NCI-H69 (cell line): ENCODE measurements at regions not wholly inside any gene's neighbourhood (a gene's known extent, or its start where the extent isn't known, plus 50 kb on each side); places are given as distances from the start of the nearest gene placed in this dataset.
"Not testable (repeated sequence)": the region's sequence is repeated elsewhere in the genome, so short reads cannot be mapped to it uniquely, and the experiment has no call there.

Source experiments
- DNase-seq: peaks from one replicate; lab custom pipeline; 2025; lab: John Stamatoyannopoulos, UW

DNA sequence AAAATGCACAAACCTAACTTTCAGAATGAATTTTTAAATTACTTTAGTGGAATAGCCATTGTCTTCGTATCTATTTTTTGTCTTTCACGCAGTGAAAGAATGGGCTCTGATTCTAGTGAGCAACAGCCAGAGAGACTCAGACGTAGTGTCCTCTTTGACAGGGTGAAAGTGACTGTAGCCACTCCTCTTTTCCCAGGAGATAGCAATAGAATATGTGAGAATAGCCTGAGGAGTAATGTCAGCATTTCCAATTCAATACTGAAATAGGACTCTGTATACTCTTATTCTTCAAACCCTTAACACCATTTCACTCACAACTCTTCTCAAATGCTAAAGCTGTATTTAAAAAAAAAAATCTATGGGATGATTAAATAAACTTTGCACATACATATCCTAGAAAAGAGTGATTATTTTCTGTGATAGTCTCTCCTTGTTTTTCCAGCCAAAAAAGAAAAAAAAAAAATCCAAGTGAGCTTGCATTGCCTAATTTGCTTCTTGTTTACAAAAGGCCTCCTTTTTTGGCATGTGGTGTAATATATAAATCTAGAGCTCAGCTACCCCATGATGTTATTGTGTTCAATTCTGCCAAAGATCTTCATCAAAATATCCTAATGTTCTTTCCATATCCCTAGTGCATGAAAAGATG is 626.1 kb upstream of the SLITRK6 start:
- peak; percentile 60 for DNase-seq

DNA sequence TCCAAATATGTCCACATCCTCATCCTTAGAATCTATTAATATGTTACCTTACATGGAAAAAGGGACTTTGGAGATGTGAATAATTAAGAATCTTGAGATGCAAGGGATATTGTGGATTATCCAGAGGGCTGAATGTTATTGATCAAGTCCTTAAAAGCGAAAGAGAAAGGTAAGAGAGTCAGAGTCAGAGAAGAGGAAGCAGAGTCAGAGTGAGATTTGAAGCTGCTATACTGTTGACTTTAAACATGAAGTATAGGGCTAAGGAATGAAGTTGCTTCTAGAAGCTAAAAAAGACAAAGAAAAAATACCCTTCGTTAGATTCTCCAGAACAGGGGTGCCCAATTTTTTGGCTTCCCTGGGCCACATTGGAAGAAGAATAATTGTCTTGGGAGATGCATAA is 627.2 kb upstream of the SLITRK6 start:
- DNase-seq = no peak

DNA sequence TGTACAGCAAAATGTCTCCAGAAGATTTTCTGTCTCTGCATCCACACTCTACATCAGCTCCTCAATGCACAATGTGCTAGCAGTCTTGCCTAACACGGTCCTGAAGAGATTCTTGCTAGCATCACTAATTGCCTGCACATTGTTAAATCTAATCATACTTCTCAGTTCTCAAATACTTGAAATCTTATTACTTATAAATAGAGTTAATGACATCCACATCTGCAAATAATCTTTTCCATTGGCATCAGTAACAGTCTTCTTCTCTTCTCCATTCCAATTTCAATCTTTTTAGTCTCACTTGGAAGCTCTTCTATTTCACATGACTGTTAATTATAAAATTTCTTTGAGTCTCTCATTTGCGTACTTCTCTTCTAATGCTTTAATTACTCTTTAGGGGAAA is 630.5 kb upstream of the SLITRK6 start:
- DNase-seq = no peak

DNA sequence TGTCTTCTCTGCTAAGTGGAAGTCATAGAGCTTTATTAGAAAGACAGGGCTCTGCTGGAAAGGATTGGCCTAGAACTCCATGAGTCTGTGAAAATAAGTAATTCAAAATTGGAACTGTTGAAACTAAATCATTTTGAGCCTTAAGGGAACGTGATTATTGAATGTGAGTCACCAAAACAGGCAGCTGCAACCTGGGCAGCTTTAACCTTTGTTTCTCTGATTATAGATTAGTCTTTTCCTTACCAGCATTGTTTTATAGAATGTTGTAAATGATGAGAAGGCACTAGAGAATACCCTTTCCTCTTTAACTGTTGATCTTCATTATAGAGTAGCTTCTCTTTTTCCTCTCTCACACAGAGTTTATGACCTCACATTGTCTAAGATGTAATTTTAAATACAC is 638.8 kb upstream of the SLITRK6 start:
- peak; percentile 66 for DNase-seq

DNA sequence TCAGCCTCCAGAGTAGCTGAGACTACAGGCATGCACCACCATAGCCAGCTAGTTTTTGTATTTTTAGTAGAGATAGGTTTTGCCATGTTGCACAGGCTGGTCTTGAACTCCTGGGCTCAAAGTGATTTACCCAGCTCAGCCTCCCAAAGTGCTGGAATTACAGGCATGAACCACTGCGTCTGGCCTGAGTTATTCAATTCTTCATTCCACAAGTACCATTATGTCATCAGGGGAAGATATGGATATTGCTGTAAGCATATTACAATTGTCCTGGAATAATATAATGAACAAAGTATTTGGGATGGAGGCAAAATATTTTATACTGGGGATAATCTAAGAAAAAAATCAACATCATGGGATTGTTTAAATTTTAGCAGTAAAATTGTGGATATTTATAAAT is 646.0 kb upstream of the SLITRK6 start:
- no peak for DNase-seq

DNA sequence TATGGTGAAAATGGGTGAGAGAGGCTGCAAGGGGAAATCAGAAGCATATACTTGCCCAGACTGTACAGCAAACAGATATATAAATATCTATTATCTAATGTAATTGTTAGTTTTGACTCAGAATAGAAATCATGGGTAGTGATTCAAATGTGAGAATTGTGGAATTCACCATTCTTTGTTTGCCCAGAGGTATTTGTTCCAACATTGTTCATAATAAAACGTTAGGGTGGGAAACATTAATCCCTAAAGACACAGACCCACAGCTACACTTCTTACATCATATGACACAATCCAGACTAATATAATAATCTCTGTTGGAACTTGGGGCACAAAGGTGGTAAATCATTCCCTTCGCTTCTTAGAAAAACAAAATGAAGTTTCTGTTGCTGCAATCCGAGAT is 646.5 kb upstream of the SLITRK6 start:
- DNase-seq = no peak

DNA sequence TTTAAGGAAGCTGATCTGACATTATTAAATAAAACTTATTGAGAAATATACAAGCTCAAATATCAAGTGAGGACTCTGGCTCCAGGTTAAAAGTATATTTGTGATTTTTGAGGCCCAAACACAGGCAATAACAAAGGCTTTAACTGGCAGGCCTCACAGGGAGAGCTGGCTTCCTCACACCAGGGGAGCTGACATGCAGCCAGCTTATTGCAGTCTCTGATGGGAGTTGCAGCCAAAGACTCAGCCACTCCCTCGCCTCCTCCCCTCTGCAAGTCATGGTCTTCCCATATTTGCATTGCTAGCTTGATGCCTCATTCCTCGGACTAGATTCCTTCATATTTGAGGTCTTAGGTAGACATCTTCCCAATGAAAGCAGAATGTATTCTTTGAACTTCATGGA is 647.1 kb upstream of the SLITRK6 start:
- DNase-seq = peak; percentile 84

DNA sequence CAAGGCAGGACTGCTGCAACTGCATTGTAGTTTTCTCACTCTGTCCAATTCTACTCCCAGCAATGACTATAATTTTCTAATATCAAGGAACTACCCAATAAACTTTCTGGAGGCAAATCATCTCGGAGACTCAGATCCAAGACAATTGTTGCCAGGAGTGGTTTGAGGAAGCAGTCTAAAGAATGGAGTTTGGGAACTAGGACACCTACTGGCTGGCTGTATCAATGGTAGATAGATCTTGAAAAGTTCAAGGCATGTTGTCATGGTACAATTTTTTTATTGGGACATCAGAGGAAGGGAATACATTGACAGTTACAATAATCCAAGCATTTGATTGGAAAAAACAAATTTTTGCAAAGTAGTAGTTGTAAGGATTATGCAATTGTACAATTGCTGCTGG is 648.3 kb upstream of the SLITRK6 start:
- no peak for DNase-seq

DNA sequence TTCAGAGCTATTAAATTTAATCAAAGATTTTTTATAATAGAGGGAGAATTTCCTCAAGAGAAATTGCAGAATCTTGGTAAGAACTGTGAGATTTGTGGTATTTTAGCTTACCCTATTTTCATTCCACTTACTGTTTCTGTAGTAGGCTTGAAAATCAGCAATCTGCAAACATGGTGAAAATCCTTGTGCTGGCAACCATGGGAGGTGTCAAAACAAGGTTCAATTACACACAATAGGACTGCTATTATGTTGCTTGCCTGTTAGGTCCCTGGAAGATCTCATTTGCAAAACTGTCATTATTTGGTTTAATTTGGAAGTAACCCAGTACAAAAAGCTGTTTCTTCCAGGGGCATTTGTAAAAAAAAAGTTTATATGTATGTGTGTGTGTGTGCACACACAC is 662.8 kb upstream of the SLITRK6 start:
- peak; percentile 24 for DNase-seq

DNA sequence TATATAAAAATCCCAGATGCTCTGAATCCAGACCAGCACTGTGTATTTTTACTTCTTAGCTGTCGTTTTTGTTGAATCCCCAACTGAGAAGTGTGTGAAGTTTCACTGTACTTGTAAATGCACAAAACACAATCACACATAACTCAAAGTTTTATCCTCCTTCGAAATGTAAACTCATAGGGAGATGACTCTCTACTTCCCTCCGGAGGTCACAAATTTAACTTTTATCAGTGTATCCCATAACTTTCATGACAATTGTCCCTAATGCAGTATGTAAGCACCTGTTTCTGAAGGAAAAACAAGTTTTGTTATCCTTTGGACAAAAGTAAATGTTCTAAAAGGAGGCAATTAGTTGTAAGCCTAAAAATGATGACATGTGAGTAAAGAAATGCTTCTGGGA is 665.0 kb upstream of the SLITRK6 start:
- peak; percentile 29 for DNase-seq

DNA sequence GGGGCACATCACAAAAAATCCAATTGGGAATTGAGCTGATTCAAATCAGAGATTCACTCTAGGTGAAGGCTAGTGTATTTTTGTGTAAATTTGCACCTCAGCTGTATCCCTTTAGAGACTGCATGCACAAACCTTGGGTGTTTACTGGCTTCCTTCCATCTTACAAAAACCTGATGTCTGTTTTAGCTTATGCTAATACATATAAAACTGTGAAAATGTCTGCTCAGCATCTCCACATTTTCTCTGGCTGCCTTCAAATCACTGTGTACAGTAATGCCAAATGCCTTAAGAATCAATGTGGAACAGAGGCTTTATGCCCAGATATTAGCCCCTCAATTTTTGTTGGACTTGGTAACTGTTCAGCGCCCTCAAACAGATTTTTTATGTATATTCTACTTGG is 675.8 kb upstream of the SLITRK6 start:
- DNase-seq = no peak

DNA sequence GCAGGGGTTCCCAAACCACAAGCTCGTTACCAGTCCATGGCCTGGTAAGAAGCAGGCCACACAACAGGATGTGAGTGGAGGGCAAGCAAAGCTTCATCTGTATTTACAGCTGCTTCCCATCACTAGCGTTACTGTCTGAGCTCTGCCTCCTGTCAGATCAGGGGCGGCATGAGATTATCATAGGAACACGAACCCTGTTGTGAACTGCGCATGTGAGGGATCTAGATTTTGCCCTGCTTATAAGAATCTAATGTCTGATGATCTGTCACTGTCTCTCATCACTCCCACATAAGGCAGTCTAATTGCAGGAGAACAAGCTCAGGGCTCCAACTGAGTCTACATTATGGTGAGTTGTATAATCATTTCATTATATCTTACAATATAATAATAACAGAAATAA is 677.4 kb upstream of the SLITRK6 start:
- no peak for DNase-seq

DNA sequence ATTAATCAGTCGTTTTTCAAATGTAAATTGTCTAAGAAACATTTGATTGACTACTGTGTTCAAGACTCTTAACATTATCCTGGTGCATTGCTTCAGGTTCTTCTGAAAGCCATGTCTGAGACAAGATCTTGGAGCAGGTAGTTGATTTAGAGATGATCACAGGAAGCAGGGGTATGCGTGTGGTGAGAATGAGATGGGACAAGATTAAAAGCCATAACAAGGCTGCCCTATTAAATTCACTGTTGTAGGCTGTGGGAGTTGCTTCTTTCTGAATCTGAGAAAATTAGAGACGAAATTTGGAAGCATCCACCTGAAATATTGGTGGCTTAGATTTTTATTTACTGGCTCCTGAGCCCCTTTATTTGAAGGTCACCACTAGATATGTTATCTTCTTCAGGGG is 687.4 kb upstream of the SLITRK6 start:
- DNase-seq = no peak

DNA sequence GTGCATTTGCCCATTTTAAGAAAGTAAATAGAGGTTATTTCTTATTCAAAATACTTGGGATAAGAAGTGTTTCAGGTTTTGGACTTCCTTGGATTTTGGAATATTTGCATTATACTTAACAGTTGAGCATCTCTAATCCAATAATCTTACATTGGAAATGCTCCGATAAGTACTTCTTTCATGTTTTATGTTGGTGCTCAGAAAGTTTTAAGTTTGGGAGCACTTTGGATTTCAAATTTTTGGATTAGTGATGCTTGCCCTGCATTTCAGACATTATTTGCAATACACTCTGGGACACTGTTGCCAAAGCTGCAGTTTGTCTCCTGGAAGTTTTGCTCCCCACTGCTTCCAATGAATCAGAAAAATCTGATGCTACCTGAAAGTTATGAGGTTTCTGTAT is 691.9 kb upstream of the SLITRK6 start:
- DNase-seq = no peak

DNA sequence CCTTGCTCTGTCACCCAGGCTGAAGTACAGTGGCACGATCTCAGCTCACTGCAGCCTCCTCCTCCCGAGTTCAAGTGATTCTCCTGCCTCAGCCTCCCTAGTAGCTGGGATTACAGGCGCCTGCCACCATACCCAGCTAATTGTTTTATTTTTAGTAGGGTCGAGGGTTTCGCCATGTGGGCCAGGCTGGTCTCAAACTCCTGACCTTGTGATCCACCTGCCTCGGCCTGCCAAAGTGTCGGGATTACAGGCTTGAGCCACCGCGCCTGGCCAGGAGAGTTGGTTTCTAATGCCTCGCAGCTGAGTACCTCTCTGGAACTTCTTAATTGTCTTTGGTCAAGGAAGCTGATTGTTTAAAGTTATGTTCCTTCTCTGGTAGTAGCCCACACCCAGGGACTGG is 702.7 kb upstream of the SLITRK6 start:
- not testable (repeated sequence) for DNase-seq

DNA sequence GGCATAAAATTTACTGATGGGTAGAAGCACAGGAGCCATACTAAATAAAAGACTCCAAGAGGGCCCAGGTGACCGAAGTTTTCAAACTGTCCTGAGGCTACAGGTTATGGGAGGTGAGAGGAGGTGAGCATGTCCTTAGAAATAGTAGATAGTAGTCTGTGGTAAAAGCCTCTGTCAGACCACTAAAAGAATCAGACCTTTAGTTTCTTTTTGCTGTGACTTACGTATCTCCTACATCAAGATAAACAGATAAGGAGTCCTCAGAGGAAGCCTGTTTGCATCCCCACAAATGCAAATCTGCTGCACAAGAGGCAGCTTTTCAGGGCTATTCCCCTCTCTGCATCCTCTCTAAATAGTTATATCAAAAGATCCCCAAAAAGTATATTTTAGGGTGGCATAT is 711.6 kb upstream of the SLITRK6 start:
- no peak for DNase-seq

DNA sequence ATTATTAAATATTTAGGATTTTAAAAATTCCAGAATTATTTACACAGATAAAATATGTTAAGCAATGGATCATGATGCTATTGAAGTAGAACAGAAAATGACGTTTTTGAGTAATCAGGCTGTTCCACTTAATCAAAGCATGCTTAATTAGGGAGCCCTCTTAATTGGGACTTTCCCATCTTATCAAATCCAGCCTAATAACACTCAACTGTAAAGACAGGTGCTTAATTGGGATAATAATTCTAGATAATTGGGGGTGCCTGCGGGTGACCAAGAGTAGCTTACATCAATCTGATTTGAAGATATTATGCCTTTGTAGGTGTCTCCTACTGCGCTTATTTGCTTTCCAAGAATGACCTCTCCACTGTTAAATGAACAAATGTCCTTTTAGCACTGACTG is 742.2 kb upstream of the SLITRK6 start:
- DNase-seq = peak; percentile 82

DNA sequence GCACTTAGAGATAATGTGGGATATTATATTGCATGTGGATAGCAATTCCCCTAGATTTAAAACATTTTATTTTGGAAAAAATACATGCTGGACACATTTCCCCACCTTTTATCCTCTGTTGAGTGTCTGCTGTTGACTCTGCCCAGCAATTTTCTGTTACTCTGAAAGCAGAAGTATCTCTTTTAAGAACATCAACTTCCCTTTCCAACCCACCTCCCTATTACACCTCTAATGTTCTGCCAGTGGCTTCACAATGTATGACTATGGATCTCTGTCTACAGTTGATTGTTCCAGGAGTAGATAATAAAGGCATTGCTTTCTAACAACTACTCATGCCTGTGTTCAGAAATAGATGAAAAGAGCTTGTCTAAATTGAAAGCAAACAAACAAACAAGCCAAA is 754.8 kb upstream of the SLITRK6 start:
- no peak for DNase-seq

DNA sequence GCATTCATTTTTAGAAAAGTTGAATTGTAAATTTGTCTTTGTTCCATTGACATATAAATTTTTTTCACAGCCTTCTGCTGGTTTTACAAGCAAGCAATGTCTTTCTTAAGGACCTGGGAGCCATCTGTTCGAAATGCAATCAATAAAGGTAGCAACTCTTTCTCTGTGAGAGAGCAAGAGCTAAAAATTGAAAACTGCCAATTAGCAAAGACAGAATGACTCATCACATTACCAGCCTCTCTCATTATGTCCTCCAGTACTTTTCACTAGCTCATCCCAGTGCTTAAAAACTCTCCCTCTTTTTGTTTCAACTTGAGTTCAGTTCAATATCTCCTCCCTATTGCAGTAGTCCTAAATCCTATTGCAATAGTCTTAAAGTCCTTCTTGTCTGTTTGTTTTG is 760.7 kb upstream of the SLITRK6 start:
- DNase-seq = peak; percentile 88

DNA sequence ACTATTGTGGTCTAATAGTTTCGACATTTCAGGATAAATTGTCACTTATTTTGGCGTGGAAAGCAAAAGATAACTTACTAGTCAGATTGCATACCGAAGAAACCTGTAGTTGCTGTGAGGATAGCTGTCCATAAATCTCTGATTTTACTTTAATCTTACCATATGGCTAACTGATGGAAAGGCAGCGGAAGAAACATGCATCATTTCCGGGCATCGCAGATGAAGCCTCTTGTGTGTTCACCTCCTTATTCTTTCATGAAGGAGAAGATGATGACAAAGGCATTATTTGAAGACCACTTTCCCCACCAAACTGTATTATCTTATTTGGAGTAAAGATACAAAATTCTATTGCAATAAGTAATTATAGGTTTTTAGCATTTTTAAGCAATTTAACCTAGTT is 763.6 kb upstream of the SLITRK6 start:
- peak; percentile 4 for DNase-seq

DNA sequence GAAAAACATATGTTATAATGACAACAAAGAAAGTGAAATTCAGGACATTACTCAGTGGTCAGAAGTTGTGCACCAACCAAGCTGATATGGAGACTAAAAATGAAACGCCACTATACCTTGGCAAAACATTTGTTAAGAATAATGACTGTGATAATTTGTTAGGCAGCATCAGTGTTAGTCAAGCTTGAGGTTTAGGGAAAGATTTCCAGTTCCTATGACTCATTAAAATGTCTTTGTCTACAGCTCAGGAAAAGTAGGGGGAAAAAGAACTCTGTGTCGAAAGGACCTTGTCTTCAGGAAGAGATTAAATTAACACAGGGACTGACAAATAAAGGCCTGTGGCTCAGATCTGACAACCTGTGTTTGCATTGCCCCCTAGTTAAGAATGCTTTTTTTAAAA is 764.1 kb upstream of the SLITRK6 start:
- peak; percentile 25 for DNase-seq

DNA sequence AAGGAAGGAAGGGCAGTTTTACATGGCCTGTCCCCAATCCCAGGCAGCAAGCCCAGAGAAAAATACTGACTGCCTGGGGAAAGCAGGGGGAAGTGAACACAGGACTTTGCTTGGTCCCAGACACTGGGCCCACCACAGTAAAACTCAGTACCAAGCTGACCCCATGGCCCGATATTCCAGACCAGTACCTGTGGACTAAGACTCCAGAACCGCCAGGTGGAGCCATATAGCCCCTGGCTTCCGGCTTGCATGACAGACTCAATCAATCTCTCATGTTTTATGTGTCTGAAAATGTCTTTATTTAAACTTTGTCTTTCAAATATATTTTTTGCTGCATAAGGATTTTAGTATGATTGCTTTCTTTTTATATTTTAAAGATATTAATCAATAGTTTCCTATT is 767.9 kb upstream of the SLITRK6 start:
- DNase-seq = no peak

DNA sequence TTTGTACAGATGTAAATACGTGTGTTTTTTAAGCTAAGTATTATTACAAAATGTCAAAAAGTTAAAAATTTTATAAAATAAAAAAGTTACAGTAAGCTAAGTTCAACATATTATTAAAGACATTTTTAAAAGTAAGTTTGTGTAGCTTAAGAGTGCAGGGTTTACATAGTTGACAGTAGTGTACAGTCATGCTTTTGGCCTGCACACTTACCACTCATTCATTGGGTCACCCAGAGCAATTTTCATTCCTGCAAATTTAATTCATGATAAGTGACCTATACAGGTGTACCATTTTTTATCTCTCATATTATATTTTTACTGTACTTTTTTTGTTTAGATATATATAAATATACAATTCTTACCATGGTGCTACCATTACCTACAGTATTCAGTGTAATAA is 769.9 kb upstream of the SLITRK6 start:
- no peak for DNase-seq

DNA sequence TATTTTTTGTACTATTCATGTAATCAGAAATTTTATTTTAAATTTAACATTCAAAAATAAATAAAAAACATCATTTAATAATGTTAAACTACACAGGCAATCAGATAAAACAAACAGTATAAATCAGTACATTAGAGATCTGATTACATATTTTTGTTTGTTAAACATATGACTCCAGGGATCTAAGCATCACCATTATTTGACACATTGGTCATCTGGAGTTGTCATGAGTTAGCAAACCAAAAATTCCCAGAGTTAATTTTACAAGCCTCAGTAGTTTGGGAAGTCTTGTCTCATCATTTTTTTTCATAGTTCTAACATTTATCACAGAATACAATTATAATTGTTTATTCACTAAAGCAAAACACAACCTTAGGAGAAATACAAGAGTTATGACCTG is 770.8 kb upstream of the SLITRK6 start:
- DNase-seq = no peak

DNA sequence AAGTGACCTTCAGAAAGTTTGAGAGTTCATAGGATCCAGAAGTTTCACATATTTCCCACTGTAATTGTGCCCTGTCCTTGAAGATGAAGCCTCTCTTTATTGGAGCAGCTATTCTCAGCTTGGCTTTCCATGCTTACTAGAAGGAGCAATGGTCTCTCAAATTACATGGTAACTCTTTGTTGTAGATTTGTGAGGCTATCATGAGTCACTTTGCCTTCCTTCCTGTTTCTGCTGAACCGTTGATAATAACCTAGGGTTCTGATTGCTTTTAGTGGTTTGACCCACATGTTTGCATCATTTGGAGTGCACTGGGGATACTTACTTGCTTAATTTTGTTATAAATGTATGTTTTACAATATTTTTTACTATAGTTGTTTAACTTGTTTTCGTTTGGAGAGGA is 772.9 kb upstream of the SLITRK6 start:
- DNase-seq = peak; percentile 2
